Ramos (cell line): ENCODE measurements at regions not wholly inside any gene's neighbourhood (a gene's known extent, or its start where the extent isn't known, plus 50 kb on each side); places are given as distances from the start of the nearest gene placed in this dataset.

Experiments
- in situ Hi-C: fragments of 300-500 bp; cut with MboI; formaldehyde crosslinking; loops from one replicate; pipeline ENCODE4 v1.14.3; 2022; ENCODE audit warnings: low sequenced_read_pairs; ENCODE audit not compliant: unreplicated experiment

- in situ Hi-C loops, result no loop called here
Observed at GRCh38 chr2:57882895-57883515, 163.6 kb upstream of the VRK2 start.

- in situ Hi-C loops, result no loop called here
Observed at GRCh38 chr2:57884281-57884680, 162.3 kb upstream of the VRK2 start.

DNA sequence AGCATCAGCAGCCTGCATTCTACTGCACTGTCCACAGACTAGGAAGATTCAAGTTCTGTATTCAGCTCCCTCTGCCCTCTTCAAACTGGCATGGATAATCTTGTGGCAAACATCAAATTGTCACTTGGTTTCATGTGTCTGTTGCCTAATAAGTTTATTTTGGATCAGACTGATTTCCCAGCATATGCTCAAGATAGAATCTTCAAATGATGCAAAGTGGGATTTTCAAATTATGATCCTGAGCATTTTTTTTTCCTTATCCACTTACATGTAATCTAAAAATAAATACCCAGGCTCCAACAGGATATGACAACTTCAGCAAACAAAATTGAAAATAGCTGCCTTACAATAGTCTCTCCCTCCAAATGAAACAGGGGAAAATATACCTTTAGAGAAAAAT, 160.9 kb upstream of the VRK2 start:
- in situ Hi-C loops, result no loop called here

DNA sequence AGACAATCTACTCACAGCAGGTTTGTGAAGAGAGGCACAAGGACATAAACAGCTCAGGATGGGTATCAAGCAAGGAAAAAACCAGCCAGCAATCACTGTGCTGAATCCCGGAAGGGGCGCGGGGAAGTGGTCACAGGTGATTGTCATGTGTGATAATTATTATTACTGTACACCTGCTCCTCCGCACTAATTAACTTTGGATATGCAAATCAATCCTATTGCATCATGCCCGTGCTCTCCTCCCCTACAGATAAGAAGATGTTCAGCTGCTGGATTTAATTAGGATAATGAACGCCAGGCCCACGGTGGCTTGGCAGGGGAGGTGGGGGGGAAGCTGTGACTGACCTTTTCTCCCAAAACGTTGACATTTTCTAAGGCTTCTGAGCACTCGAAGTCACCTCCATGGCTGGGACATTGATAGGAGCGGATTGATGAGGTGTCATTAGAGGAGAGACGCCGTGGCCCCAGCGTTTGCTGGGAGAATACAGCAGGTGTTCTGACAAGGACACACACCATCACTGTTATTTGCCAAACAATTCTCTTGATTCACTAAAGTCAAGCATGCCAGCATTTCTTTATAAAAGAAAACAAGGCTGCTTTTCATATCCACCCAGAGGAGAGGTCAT, 160.3 kb upstream of the VRK2 start:
- in situ Hi-C loops, result no loop called here

- in situ Hi-C loops, result no loop called here
Observed at GRCh38 chr2:57888463-57888862, 158.1 kb upstream of the VRK2 start.

DNA sequence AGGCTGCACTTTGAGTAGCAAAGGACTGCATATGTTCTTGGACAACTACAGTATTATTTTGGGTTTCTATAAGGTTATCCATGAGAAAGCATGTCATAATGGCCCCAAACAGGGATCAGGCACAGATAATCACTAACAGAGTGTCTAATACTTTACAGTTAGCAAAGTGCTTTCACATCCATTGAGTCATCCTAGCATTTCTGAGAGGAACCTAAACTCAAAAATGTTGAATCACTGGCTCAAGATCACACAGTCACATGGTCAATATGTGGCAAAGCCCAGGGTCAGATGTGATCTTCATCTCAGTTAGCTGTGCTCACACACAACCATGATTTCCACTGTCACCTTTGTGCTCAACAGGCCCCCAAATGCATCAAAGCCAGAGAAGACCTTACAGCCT, 156.1 kb upstream of the VRK2 start:
- in situ Hi-C loops, result no loop called here

DNA sequence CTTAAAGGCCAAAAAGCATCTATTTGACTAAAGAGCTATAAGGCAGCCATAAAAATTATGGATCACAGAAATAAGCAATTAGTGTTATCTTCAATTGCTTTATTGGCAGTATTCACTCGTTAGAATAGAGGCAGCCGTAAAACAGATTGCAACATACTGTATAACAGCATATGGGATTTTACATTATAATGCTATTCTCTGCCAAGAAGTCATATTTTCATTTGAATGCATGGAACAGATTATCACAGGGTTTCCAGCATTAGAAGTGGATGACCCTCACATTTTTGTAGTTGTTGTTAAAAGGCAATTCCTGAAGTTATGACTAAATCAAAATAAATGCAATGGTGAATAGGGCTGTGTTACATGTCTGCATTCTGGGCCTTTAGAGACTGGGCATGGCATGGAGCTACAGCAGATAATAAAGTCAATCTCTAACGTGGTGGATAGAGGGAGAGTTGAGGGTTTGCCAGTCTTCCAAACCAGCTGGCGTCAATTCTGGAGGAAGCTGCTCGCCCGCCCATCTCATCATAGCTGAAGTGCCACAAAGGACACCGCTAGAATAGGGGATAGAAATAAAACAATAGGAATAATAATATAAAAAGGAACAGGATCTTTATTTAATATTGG, 155.4 kb upstream of the VRK2 start:
- in situ Hi-C loops, result no loop called here

- in situ Hi-C loops, result no loop called here
Observed at GRCh38 chr2:57892920-57893319, 153.7 kb upstream of the VRK2 start.

DNA sequence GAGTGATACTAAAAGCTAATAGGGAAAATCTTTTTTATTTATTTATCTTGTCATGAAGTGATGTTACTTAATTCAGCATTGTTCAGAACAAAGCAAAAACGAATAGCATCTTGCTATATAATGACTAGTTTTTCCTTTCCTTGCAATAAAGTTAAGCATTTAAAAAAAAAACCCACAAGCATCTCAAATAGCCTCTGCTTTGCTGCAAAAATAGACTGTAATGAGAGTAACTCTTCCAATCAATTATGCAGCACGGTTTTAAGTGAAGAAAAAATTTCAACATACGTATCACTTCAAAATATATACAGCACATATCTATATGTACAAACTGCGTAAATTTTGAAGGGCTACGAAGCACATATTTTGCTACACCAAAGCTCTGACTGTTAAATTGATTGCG, 153.3 kb upstream of the VRK2 start:
- in situ Hi-C loops, result no loop called here

GRCh38 chr2:57893786-57894185, 152.8 kb upstream of the VRK2 start:
- in situ Hi-C loops, result no loop called here

DNA sequence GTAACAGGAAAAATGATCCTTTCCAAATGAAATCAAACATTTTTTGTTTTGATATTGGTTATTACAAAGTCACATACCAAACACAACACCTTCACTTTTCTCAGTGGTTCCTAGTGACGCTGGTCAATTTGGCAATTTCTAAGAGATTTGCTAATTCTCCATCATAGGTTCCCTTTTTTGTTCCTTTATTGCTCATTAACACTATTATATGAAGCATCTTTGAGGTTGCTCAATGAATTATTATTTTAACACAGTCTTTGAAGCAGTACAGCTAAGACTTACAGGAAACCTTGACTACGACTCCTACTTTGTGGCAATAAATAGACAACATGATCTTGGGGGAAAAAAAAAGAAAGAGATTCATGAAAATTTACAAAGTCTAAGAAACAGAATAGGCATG, 152.2 kb upstream of the VRK2 start:
- in situ Hi-C loops, result no loop called here

DNA sequence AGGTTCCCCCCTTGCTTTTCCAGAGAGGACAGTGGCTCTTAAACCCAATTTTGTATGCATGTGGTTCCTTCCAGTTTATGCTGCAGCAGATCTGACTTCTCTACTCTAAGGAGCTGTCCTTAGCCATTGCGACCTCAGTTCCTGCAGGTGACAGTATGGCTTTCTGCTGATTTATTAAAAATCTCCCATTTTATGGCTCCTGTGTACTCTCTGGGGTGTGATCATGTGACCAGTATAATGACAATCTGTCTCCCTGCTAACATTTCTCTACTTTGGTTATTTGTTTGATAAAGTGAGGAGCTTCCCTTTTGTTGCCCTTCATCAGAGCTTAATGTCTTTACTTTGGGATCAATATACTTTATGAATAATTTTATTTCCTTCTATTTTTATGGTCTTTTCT, 148.7 kb upstream of the VRK2 start:
- in situ Hi-C loops, result no loop called here

DNA sequence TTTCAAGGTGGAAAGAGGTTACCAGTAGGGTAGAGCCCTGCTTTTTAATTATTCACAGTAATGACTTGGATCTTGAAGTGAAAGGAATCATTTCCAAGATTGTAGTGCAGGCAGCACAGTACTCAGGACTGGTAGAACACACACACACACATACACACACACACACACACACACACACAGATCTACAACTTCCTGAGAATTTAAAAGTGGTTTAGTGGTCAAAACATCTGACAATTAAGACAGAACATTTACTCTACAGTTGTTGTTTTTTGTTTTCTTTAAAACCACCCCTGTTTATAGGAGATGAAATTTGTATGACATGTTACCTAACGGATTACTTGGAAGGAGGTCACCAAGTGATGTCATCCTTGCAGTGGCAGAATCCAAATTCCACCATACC, 146.7 kb upstream of the VRK2 start:
- in situ Hi-C loops, result no loop called here

DNA sequence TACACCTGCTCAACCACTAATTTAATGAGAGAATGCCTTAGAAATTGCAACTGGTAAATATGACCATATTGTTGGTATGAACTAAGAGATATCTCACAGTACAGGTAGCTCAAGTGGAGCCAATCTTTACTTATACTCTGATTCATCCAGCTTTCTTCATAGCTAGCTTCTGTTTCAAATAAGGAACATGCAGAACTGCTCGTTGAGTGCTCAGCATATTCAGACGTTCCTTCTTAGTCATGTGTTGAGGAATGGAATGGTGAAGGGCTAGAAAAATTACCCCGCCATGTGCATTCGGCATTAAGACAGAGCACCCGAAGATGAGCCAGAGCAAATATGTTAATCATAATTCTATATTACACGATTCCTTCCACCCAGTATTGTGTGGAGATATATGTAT, 144.0 kb upstream of the VRK2 start:
- in situ Hi-C loops, result no loop called here

GRCh38 chr2:57906152-57906732, 140.4 kb upstream of the VRK2 start:
- in situ Hi-C loops, result no loop called here

DNA sequence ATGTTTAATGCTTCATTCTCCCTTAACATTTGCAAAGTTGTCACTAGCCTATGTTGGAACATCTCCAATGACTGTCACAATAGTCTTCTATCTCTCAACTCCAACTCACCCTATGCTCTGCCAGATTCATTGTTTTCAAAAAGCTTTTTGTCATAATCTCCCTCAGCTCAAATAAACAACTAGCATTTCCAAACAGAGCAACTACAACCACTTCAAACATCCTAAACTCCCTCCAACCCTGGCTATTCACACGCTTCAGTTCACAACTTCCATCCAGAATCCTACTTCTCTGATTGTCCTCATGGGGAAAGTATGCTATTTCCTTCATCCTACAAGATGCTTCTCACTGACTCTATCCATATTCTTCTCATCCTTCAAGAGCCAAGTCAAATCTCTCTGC, 139.2 kb upstream of the VRK2 start:
- in situ Hi-C loops, result no loop called here

DNA sequence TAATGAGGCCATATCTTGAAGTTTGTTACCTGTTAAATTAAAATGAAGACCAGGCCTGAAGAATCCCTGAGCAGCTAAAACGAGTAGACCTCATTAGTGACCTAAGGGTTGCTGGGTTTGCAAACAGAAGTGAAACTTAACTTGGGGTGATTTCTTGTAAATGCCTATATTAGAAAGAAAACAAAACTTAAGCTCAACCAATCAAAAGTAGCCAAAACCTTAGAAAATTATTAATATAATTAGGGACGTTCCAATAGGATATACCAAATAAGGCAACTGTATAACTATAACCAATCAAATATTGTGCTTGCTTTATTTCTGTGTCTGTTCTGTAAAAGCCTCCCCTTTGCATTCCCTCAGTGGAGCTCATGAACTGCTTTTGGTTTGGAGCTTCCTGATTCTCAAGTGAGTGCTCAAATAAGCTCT, 137.9 kb upstream of the VRK2 start:
- in situ Hi-C loops, result no loop called here

DNA sequence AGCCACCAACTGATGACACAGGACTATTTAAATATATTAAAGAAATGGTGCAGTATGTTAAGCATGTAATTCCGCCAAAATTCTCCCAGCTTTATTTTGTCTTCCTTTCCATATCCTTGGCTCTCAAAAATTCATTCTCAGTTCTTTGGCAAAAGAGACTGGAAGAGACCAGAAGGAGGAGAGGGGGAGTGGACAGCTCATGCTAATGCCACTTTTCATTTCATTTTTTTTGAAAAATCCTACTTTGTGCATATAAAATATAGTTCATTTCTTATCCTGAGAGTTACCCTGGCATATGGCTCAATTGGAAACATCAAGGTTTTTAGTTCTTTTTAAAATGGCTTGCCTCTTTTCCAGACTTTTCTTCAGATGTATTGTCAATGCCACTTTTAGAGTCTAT, 128.5 kb upstream of the VRK2 start:
- in situ Hi-C loops, result no loop called here

- in situ Hi-C loops, result no loop called here
Observed at GRCh38 chr2:57920342-57920939, 126.2 kb upstream of the VRK2 start.

DNA sequence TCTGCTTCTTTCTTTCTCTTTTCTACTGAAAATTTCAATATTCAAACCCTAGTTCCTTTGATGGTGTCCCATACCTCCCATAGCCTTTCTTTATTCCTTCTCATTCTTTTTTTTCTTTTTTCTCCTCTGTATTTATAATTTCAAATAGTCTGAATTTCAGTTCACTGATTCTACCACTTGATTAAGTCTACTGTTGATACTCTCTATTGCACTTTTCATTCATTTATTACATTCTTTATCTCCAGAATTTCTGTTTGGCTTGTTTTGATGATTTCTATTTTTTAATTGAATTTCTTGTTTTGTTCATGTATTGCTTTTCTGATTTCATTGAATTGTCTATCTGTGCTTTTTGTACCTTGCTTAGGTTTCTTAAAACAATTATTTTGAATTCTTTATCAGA, 111.9 kb upstream of the VRK2 start:
- in situ Hi-C loops, result no loop called here

- in situ Hi-C loops, result no loop called here
Observed at GRCh38 chr2:57936216-57936615, 110.4 kb upstream of the VRK2 start.
